Hematopoietic multipotent progenitor cell treated with erythropoietin and hydrocortisone succinate and interleukin-3 and kit ligand, for 17 days (in vitro differentiated cells): ENCODE measurements at regions not wholly inside any gene's neighbourhood (a gene's known extent, or its start where the extent isn't known, plus 50 kb on each side); places are given as distances from the start of the nearest gene placed in this dataset.
"Not testable (repeated sequence)": the region's sequence is repeated elsewhere in the genome, so short reads cannot be mapped to it uniquely, and the experiment has no call there.

Experiments used
- DNase-seq: peaks from one replicate; pipeline ENCODE4 v3.0.0-alpha.2; 2015; ENCODE audit warnings: low spot score

- no peak for DNase-seq
Observed at GRCh38 chr1:157409927-157410326, 142.4 kb downstream of the FCRL5 start.

- DNase-seq, result no peak
Observed at GRCh38 chr1:157407917-157408525, 144.3 kb downstream of the FCRL5 start.

- DNase-seq, result no peak
Observed at GRCh38 chr1:157407367-157407766, 144.9 kb downstream of the FCRL5 start.

DNA sequence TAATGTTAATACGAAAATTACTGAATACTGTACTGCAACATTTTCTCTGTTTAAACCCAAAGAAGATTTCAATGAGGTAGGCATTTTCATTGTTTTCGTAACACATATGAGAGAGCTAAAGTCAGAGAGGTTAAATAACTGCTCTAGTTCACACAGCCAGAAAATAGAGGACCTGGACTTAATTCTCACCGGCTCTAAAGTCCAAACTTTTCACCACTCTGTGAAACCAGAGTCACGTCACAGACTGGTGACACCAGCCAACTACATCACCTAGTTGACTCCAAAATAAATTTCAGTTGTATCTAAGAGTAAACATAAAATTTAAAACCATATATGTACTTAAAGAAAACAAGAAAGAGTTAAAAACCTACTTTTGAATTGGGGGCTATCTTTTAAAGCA is 146.7 kb downstream of the FCRL5 start:
- no peak for DNase-seq

DNA sequence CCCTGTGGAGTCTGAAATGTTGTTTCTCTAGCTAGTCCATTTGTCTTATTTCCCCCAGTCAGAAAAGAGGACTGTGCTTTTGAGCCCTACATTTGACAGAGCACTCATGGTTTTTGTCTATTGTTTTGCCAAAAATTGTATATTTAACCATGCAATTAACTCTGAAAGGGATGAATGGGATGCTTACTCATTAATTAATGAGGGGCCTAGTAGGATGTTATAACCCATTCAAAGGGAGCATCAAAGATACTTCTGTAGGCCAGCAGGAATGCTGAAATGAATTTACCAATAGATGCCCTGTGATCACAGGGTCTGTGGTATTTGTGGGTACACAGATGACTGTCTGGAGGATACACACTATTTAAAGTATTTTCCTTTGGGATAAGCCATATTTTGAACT is 147.7 kb downstream of the FCRL5 start:
- DNase-seq, result no peak

DNA sequence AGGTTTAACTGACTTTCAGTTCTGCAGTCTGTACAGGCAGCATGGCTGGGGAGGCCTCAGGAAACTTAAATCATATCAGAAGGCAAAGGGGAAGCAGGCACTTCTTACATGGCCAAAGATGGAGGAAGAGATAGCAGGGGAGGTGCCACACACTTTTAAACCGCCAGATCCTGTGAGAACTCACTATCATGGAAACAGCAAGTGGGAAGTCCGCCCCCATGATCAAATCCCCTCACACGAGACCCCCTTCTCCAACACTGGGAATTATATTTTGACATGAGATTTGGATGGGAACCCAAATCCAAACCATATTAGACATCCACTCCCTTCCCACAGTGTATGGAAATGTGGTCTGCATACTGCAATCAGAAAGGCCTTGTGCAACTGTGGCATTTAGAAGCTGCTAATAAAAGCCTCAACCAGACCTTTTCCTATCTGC is 148.2 kb downstream of the FCRL5 start:
- no peak for DNase-seq

DNA sequence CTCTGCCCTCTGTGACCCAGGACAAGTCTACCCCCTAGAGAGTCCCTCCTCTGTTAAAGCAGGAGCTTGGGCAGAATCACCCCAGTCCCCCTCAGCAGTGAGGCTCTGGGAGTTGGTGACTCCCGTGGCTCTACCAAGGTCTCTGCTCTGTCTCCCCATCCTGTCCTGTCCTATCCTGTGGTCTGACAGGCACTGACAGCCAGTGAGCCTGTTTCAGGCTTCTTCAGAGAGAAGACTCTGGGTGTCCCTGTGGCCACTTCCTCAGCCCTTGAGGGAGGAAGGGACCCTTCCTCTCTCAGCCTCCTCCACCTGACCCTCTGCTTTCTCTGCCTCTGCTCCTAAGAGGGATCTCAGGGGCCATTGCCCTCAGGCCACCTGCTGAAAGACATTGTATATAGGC is 148.7 kb downstream of the FCRL5 start:
- no peak for DNase-seq

GRCh38 chr1:157403203-157403602 is 149.1 kb downstream of the FCRL5 start:
- no peak for DNase-seq

DNA sequence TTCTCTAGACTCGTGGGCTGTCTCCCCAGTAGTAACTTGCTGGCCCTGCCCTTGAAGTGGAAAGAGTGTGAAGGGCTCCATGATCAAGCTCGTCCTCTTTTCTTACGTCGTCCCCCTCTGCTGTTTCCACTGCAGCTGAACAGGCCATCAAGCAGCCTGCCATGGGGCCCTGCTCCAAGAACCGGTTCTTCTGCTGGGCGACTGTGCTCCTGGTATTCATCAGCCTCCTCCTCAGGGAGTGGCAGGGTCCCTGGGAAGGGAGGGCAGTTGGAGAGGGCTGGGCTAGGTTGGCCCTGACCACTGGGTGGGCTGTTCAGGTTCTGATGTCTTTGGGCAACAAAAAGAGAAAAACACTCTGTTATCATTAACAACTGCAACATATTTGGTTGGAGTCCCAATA is 151.5 kb downstream of the FCRL5 start:
- DNase-seq, result no peak

DNA sequence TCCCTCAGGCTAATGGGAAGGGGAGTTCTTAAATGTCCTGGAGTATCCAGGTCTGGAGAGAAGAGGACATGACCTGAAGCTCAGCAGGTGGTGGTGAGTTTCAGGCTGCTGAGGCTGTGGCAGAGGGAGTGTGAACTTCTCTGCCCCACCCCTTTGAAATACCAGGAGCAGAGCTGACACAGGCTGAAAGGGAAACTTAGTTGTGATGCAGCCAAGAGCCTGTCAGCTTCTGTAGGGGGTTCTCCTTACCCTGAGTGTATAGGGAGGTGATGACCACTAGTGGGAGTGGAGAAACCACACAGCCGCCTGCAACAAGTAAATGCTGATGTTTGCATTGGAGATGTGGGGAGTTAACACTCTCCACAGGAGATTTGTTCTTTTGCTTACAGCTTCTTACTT is 152.3 kb downstream of the FCRL5 start:
- DNase-seq, result no peak

DNA sequence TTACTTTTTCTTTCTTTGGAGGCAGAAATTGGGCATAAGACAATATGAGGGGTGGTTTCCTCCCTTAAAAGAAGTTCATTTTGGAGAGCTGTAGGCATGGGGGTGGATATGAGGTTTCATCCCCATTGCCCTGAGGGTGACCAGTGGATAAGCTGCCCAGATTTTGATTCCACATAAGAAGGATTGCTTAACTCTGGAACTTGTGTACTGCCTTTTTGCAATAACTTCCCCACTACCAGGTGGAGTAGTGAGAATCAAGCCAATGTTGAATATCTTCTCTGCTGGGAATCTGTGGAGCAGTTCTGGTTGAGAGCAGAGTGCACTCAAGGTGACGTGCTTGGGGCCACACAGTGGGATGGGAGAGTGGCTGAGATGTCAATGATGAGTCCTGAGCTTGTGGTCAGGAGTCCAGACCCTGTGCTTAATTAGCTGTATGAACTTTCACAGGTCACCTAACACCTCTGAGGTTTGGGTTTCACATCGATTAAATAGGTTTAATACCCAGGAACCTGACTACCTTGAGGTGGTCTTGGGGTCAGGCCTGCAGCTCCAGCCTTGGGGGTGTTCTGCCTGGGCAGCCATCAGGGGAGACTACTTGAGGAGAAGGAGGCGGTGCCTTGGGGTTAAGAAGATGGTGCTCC is 152.9 kb downstream of the FCRL5 start:
- no peak for DNase-seq

GRCh38 chr1:157390651-157391050 is 161.7 kb downstream of the FCRL5 start:
- no peak for DNase-seq

GRCh38 chr1:157388057-157388456 is 164.3 kb downstream of the FCRL5 start:
- no peak for DNase-seq

DNA sequence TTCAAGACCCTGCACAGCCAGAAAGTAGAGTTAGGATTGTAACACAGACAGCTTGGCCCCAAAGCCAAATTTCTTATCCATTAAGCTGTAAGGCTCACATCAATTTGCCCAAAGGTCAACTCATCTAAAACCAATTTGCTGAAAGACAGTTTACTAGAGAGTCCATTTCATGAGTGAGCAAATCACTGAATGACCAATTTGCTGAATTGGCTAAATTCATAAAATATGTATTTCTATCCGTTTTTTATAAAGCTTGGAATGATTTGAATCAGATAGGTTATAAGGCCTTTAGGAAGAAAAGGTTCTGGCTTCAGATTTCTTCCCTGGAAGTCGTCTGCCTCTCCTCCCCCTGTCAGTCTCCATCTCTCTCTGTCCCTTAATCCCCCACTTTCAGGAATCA is 168.1 kb downstream of the FCRL5 start:
- DNase-seq, result no peak

DNA sequence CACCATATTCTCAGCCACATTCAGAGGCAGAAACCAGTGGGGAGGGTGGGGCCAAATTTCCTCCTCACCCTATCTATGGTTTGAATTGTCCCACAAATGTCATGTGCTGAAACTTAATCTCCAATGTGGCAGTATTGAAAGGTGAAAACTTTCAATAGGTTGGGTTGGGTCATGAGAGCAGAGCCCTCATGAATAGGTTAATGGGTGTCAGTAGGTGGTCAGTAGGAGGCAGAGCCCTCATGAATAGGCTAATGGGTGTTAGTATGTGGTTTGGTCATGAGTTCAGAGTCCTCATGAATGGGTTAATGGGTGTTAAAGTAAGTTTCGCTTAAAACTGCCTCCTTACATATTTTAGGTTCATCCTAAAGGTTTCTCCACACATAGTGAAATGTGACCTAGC is 170.0 kb downstream of the FCRL5 start:
- DNase-seq, result no peak

DNA sequence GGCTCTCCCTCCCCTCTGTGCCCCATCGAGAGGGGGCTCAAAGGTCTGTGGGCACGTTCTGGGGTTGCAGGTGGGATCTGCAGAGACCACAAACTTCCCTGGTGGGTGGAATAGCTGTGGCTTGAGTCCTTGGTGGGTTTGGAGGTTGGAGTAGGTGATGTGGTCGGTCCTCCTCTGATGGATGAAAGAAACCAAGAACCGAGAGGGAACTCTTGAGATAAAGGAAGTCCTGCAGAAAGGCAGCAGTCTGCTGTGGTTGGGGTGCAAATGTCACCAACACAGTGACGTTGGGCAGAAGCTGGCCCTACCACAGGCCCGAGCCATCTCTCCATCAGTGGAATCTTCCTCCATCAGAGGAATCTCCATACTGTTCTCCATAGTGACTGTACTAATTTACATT is 171.8 kb downstream of the FCRL5 start:
- no peak for DNase-seq

DNA sequence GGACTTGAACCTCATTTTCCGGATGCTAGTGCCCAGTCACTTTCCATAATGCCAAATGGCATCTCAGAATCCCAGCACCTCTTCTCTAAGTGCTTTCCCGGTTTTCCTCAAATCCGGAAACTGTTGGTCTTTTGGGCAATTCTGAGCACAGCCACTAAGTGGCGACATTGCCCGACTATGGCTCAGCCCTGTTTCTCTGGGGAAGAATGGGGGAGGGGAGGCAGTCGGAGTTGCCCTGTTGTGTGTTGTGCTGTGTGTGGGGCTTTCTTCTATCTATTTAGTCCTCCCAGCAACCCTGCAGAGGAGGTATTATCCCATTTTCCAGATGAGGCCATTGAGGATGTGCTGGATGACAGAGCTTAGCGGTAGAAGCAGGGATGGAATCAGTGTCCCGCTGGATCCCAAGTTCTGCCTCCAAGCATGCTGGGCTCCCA is 175.0 kb downstream of the FCRL5 start:
- DNase-seq, result peak; percentile 34

DNA sequence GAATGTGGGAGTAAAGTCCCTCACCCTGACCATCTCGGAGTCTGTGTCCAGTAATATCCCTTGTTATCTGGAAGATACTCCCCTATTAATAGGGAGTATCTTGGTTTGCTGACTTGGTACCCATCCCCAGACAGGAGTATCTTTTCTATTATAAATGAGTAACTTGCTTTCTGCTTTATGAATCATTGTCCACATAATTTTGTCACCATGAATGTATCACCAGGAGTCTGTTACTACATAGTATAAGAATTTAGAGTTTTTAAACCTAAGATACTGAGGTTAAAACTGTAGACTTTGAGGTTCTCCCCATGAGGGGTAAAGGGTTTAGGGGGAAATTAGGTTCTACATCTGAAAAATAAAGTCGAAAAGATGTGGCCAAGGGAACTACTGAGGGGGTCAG is 175.6 kb downstream of the FCRL5 start:
- no peak for DNase-seq

GRCh38 chr1:157372311-157372710 is 180.0 kb downstream of the FCRL5 start:
- not testable (repeated sequence) for DNase-seq

- no peak for DNase-seq
Observed at GRCh38 chr1:157371826-157372225, 180.5 kb downstream of the FCRL5 start.

DNA sequence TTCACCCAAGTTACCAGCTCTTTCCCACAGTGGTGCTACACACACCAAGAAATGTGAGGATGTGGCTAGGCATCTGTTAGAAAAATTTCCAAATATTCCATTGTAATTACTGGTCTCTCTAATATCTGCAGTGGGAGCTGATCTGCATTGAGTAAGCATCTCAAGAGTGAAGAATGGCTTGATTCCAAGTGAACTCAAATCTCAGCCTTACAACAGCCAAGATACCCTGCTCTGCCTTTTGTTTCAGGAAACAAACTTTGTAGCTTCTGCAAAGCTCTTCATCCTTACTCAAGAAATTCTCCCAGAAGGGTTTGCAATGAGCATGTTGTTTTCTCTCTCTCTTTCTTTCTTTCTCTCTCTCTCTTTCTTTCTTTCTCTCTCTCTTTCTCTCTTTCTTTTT is 181.1 kb downstream of the FCRL5 start:
- no peak for DNase-seq

DNA sequence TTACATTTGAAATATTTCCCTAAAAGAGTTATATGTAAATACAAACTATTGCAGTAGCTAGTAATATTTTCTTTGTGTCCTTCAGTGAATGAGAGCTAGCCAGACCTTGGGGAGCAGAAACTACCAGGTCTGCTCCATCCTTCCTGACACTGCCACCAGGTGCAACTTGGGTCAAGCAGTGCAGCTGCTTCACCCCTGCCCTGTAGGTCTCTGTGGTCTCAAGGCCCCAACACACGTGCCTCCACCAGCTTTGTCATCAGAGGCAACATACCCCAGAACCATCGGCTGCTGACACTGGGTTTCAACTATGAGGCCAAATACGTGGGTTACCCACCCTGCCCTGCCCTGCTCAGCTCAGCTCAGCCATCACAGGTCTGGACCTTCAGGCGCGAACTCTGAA is 181.6 kb downstream of the FCRL5 start:
- no peak for DNase-seq

GRCh38 chr1:157369808-157370521 is 182.3 kb downstream of the FCRL5 start:
- DNase-seq, result peak; percentile 85
